ENCODE measurements at regions not wholly inside any gene's neighbourhood (a gene's known extent, or its start where the extent isn't known, plus 50 kb on each side); places are given as distances from the start of the nearest gene placed in this dataset.

GRCh38 chr5:9692576-9692975, 62.4 kb upstream of the TAS2R1 start:
- no peak for DNase-seq (ENCODE audit: extremely low spot score)
- POLR2A ChIA-PET: no interaction called here
- TF ChIP-seq FOXM1 (IDR thresholded peaks at IDR 0.05; ENCODE audit: borderline replicate concordance) (no peak), BHLHE40 (IDR thresholded peaks at IDR 0.05; ENCODE audit: borderline replicate concordance) (no peak), TARDBP (IDR thresholded peaks at IDR 0.05) (no peak), PKNOX1 (IDR thresholded peaks at IDR 0.05) (no peak), ELF4 (IDR thresholded peaks at IDR 0.05) (no peak), SP1 (IDR thresholded peaks at IDR 0.05) (no peak), ARNT (IDR thresholded peaks at IDR 0.05) (no peak), L3MBTL2 (conservative IDR thresholded peaks at IDR 0.05) (no peak), SUZ12 (IDR thresholded peaks at IDR 0.05) (no peak), HDGF (IDR thresholded peaks at IDR 0.05; ENCODE audit: borderline replicate concordance) (no peak), FOXK2 (IDR thresholded peaks at IDR 0.05) (no peak), ZNF384 (IDR thresholded peaks at IDR 0.05) (no peak), LEF1 (IDR thresholded peaks at IDR 0.05; ENCODE audit: borderline replicate concordance) (no peak), CTBP1 (IDR thresholded peaks at IDR 0.05; ENCODE audit: borderline replicate concordance) (no peak), NFRKB (IDR thresholded peaks at IDR 0.05) (no peak), FOXA1 (IDR thresholded peaks at IDR 0.05) (no peak)
- CTCF ChIA-PET: no interaction called here

GRCh38 chr5:9691261-9691660, 61.1 kb upstream of the TAS2R1 start:
- CTCF ChIA-PET: no interaction called here
- DNase-seq (ENCODE audit: extremely low spot score): no peak
- TF ChIP-seq SUZ12 (IDR thresholded peaks at IDR 0.05) (no peak), FOXK2 (IDR thresholded peaks at IDR 0.05) (no peak), FOXM1 (IDR thresholded peaks at IDR 0.05; ENCODE audit: borderline replicate concordance) (no peak), ELF4 (IDR thresholded peaks at IDR 0.05) (no peak), ARNT (IDR thresholded peaks at IDR 0.05) (no peak), LEF1 (IDR thresholded peaks at IDR 0.05; ENCODE audit: borderline replicate concordance) (no peak), BHLHE40 (IDR thresholded peaks at IDR 0.05; ENCODE audit: borderline replicate concordance) (no peak), PKNOX1 (IDR thresholded peaks at IDR 0.05) (no peak), FOXA1 (IDR thresholded peaks at IDR 0.05) (no peak), CTBP1 (IDR thresholded peaks at IDR 0.05; ENCODE audit: borderline replicate concordance) (no peak), SP1 (IDR thresholded peaks at IDR 0.05) (no peak), HDGF (IDR thresholded peaks at IDR 0.05; ENCODE audit: borderline replicate concordance) (no peak)

GRCh38 chr5:9690751-9691150, 60.6 kb upstream of the TAS2R1 start:
- ChIA-PET CTCF (no interaction called here), POLR2A (no interaction called here)
- DNase-seq (ENCODE audit: extremely low spot score): no peak
- no peak for TF ChIP-seq SP1 (IDR thresholded peaks at IDR 0.05)
- no peak for TF ChIP-seq FOXK2 (IDR thresholded peaks at IDR 0.05)
- no peak for TF ChIP-seq L3MBTL2 (conservative IDR thresholded peaks at IDR 0.05)
- TF ChIP-seq HDGF (IDR thresholded peaks at IDR 0.05; ENCODE audit: borderline replicate concordance): no peak
- TF ChIP-seq ELF4 (IDR thresholded peaks at IDR 0.05): no peak
- no peak for TF ChIP-seq TARDBP (IDR thresholded peaks at IDR 0.05)
- TF ChIP-seq PKNOX1 (IDR thresholded peaks at IDR 0.05): no peak
- TF ChIP-seq LEF1 (IDR thresholded peaks at IDR 0.05; ENCODE audit: borderline replicate concordance): no peak
- TF ChIP-seq ARNT (IDR thresholded peaks at IDR 0.05): no peak
- no peak for TF ChIP-seq CTBP1 (IDR thresholded peaks at IDR 0.05; ENCODE audit: borderline replicate concordance)
- no peak for TF ChIP-seq BHLHE40 (IDR thresholded peaks at IDR 0.05; ENCODE audit: borderline replicate concordance)
- TF ChIP-seq SUZ12 (IDR thresholded peaks at IDR 0.05): no peak
- TF ChIP-seq FOXA1 (IDR thresholded peaks at IDR 0.05): no peak
- TF ChIP-seq FOXM1 (IDR thresholded peaks at IDR 0.05; ENCODE audit: borderline replicate concordance): no peak
- no peak for TF ChIP-seq ZNF384 (IDR thresholded peaks at IDR 0.05)
- TF ChIP-seq NFRKB (IDR thresholded peaks at IDR 0.05): no peak

More at GRCh38 chr5:9691261-9691660, 61.1 kb upstream of the TAS2R1 start:
- POLR2A ChIA-PET: no interaction called here

- CTCF ChIA-PET: no interaction called here
- TF ChIP-seq L3MBTL2 (conservative IDR thresholded peaks at IDR 0.05) (no peak), FOXA1 (IDR thresholded peaks at IDR 0.05) (no peak), SP1 (IDR thresholded peaks at IDR 0.05) (no peak), ELF4 (IDR thresholded peaks at IDR 0.05) (no peak), FOXK2 (IDR thresholded peaks at IDR 0.05) (no peak), LEF1 (IDR thresholded peaks at IDR 0.05; ENCODE audit: borderline replicate concordance) (no peak), CTBP1 (IDR thresholded peaks at IDR 0.05; ENCODE audit: borderline replicate concordance) (no peak)
- DNase-seq (ENCODE audit: extremely low spot score): no peak
- POLR2A ChIA-PET: no interaction called here
Measured at GRCh38 chr5:9686216-9686615, 56.1 kb upstream of the TAS2R1 start.

- CTCF ChIA-PET: no interaction called here
- no peak for DNase-seq (ENCODE audit: extremely low spot score)
- POLR2A ChIA-PET: no interaction called here
- TF ChIP-seq FOXM1 (IDR thresholded peaks at IDR 0.05; ENCODE audit: borderline replicate concordance) (no peak), FOXK2 (IDR thresholded peaks at IDR 0.05) (no peak), BHLHE40 (IDR thresholded peaks at IDR 0.05; ENCODE audit: borderline replicate concordance) (no peak), TARDBP (IDR thresholded peaks at IDR 0.05) (no peak)
Measured at GRCh38 chr5:9681706-9682105, 51.6 kb upstream of the TAS2R1 start.
